Psoas muscle (tissue), 7 donors: ENCODE measurements at regions not wholly inside any gene's neighbourhood (a gene's known extent, or its start where the extent isn't known, plus 50 kb on each side); places are given as distances from the start of the nearest gene placed in this dataset.

Experiments used
- ATAC-seq, 4 donors: fragments of 200-7000 bp; cut with Tn5 transposase; one replicate each; pipeline ENCODE4 v1.9.1; 2020; ENCODE audit warnings: moderate library complexity in 3 of 4, mild to moderate bottlenecking in 2 of 4
- DNase-seq, 2 donors: peaks; one replicate each; pipeline ENCODE4 v3.0.0-alpha.2; 2020
- H3K27ac ChIP-seq: fragments of 200-600 bp; one replicate; pipeline ENCODE4 v1.8.0; 2022
- H3K27me3 ChIP-seq, 3 donors: fragments of 200-600 bp in 1 of 3; one replicate each; pipeline versions ENCODE4 v1.6.1 to v1.8.0; 2013 to 2022; ENCODE audit warnings: low read length in 2 of 3, mild to moderate bottlenecking in 2 of 3, moderate library complexity in 1 of 3; ENCODE audit not compliant: insufficient read depth in 3 of 3
- H3K36me3 ChIP-seq, 2 donors: fragments of 200-600 bp in 1 of 2; one replicate each; pipeline versions ENCODE4 v1.6.1 to v1.8.0; 2013 to 2022; ENCODE audit warnings: low read depth in 1 of 2, mild to moderate bottlenecking in 1 of 2, moderate library complexity in 1 of 2; ENCODE audit not compliant: insufficient read depth in 1 of 2
- H3K4me1 ChIP-seq: fragments of 200-600 bp; one replicate; pipeline ENCODE4 v1.8.0; 2022
- H3K4me3 ChIP-seq: fragments of 200-600 bp; one replicate; pipeline ENCODE4 v1.8.0; 2022; ENCODE audit warnings: mild to moderate bottlenecking
- H3K9me3 ChIP-seq: fragments of 200-600 bp; one replicate; pipeline ENCODE4 v1.8.0; 2022
- WGBS, 3 donors: extraction: QIAGEN DNeasy Blood & Tissue Kit; methylation state at CpG; one replicate each; pipeline versions ENCODE4 v1.1.6 to v1.1.7; 2013; 5-methylcytosine and 5-hydroxymethylcytosine counted together
- intact Hi-C, 2 donors: fragments of 100-400 bp; cut with DNase I; formaldehyde crosslinking; loops; one replicate each; pipeline versions ENCODE4 v1.11.0 to v1.14.2; 2022
- TF ChIP-seq, protein P1 (sequence below): fragments of 200-600 bp; IDR thresholded peaks from one replicate; pipeline ENCODE4 v1.8.0; 2022; ENCODE audit warnings: antibody characterized with exemption
- donor health status: healthy with polysubstance abuse.
- donor health status: DM: no; HTN: no; CAD: no; lungs with moderate emphysema.
- donor health status: Bipolar disorder and iron deficiency.
- donor health status: healthy.
- donor health status: DM: yes; HTN: yes; CAD: no.
- donor health status: DM: no; HTN: no; CAD: no.
- donor health status: DM: yes; HTN: yes; CAD: no.

DNA sequence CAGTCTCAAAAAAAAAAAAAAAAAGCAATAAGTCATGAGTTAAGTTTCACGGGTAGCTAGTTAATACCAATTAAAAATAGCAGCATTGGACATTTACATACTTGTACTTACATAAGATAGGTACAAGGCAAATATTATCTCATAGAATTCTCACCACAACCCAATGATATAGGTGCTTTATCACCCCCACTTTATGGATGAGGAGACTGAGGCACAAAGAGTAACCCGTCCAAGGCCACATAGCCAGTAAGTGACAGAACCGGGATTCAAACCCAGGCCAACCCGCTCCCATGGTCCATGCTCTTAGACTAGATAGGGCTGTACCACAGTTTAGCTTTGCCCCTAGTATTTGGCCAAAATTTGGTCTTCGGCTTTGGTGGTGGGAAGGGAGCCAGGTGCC is 132.5 kb upstream of the SLC45A1 start:
- Histone ChIP-seq H3K4me3 (no peak overlapping the region), H3K36me3 (no peaks in the 10 kb centered on the region), H3K9me3 (no peaks in the 10 kb centered on the region), H3K27me3 (no peaks in the 10 kb centered on the region), H3K4me1 (no peaks in the 10 kb centered on the region), H3K27ac (no peak overlapping the region)
- 83 to 90% (median 84%) methylated on average over 5 of the region's 5 CpGs for WGBS, 3 donors
- TF ChIP-seq, protein P1, sequence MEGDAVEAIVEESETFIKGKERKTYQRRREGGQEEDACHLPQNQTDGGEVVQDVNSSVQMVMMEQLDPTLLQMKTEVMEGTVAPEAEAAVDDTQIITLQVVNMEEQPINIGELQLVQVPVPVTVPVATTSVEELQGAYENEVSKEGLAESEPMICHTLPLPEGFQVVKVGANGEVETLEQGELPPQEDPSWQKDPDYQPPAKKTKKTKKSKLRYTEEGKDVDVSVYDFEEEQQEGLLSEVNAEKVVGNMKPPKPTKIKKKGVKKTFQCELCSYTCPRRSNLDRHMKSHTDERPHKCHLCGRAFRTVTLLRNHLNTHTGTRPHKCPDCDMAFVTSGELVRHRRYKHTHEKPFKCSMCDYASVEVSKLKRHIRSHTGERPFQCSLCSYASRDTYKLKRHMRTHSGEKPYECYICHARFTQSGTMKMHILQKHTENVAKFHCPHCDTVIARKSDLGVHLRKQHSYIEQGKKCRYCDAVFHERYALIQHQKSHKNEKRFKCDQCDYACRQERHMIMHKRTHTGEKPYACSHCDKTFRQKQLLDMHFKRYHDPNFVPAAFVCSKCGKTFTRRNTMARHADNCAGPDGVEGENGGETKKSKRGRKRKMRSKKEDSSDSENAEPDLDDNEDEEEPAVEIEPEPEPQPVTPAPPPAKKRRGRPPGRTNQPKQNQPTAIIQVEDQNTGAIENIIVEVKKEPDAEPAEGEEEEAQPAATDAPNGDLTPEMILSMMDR, result no peak
- ATAC-seq, result no peak
- intact Hi-C loops, result no loop called here
- no peak for DNase-seq

DNA sequence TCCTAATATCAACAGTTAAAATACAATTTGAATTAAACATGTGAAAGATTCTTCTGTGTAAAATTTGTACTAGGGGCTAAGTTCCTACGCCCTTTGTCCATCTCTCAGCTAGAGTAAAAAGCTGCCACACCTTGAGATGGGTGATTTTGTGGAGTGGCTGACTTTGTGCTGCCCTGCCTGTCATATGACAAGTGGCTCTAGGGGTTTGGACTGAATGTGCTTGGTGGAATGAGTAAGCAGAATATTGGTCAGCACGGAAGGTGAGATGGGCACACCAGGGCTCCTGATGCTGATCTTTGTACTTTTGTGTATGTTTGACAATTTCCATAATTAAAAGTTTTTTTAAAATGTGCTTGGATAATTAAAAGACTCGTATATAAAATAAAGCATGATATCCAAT is 133.6 kb upstream of the SLC45A1 start:
- no peaks in the 10 kb centered on the region for H3K4me1 ChIP-seq
- TF ChIP-seq, protein P1, result no peak
- H3K27me3 ChIP-seq, result no peaks in the 10 kb centered on the region
- no peaks in the 10 kb centered on the region for H3K36me3 ChIP-seq
- intact Hi-C loops, result no loop called here
- peaks cover 6% of the 10 kb centered on the region for H3K9me3 ChIP-seq
- no peak overlapping the region for H3K4me3 ChIP-seq
- no peak for DNase-seq
- peak in 2 of 4 donors; percentile 77 to 83 for ATAC-seq
- 87 to 96% (median 93%) methylated on average over 3 of the region's 3 CpGs for WGBS, 3 donors
- no peak overlapping the region for H3K27ac ChIP-seq

DNA sequence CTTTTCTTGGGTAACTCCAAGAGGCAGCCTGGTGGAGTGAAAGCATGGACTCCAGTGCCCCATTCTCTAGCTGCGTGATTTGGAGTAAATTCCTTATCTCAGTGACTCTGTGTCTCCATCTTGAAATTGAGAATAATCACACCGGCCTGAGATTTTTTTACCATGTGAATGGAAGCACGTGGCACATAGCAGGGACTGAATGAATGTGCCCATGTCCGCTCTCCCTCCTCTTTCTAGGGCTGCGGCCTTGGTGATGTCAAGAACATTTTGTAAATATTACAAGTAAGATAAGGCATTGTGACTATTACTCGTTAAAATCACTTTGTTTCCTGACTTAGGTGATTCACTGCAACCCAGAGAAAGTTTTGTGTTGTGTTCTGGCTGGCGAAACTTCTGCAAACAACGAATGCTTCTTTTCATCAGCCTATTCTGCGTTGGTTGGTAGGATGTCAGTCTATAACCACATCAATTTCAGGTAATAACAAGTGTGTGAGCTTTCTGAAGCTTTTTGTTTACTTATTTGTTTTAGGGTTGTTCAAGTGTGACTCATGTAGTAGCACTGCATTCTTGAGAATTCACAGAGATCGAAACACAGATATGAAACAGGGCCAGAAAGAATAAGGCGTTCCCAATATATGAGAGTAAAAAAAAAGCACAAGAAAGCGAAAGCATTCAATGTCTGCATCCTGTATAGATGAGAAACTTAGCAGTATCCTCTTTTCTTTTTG is 135.7 kb upstream of the SLC45A1 start:
- DNase-seq, result no peak
- TF ChIP-seq, protein P1, result no peak
- H3K4me1 ChIP-seq, result no peaks in the 10 kb centered on the region
- peaks cover 11% of the 10 kb centered on the region for H3K9me3 ChIP-seq
- no peaks in the 10 kb centered on the region for H3K27me3 ChIP-seq
- intact Hi-C loops, result no loop called here
- H3K4me3 ChIP-seq, result no peak overlapping the region
- no peaks in the 10 kb centered on the region for H3K36me3 ChIP-seq
- no peak for ATAC-seq
- WGBS, 3 donors, result 86 to 92% (median 88%) methylated on average over 12 of the region's 12 CpGs
- H3K27ac ChIP-seq, result no peak overlapping the region

DNA sequence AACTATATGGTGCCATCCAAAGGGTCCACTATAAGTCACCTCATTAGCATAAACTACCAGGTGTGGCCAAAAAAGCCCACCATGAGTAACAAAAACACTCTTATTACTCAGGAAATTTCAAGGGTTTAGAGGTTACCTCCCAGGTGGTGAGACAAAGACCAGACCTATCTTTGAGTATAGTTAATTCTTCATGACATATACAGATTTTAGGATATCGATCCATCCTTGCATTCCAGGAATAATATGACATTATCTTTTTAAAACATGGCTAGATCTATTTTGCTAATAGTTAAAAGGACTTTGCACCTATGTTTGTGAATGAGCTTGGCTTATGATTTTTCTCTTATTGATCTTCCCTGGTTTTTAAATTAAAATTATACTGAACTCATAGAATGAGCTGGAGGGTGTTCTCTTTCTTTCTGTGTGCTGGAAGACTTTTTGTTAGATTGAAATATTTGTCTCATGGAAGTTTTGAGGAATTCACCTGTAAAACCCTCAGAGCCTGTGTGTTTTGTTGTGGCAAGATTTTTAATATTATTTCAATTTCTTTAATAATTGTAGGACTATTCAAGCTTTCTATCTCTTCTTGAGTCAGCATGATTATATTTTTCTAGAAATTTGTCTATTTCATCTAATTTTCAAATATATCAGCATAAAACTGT is 138.7 kb upstream of the SLC45A1 start:
- Histone ChIP-seq H3K27me3 (no peaks in the 10 kb centered on the region), H3K9me3 (peaks cover 11% of the 10 kb centered on the region), H3K4me1 (no peaks in the 10 kb centered on the region), H3K27ac (no peak overlapping the region), H3K36me3 (no peaks in the 10 kb centered on the region), H3K4me3 (no peak overlapping the region)
- DNase-seq (no peak), ATAC-seq (no peak)
- 94 to 97% (median 97%) methylated on average over 1 of the region's 1 CpG for WGBS, 3 donors
- intact Hi-C loops, result no loop called here
- TF ChIP-seq, protein P1, result no peak
